HEK293 (cell line): ENCODE measurements at regions not wholly inside any gene's neighbourhood (a gene's known extent, or its start where the extent isn't known, plus 50 kb on each side); places are given as distances from the start of the nearest gene placed in this dataset.

Source experiments
- GLIS2 ChIP-seq: fragments of 450-650 bp; formaldehyde crosslinking; IDR thresholded peaks from 2 replicates; pipeline ENCODE4 v1.5.1; 2016; ENCODE audit warnings: missing biosample characterization, missing genetic modification characterization
- ZNF776 ChIP-seq: fragments of 450-650 bp; formaldehyde crosslinking; IDR thresholded peaks from 2 replicates; pipeline ENCODE4 v1.5.0; 2017; ENCODE audit warnings: missing biosample characterization, missing genetic modification characterization, borderline replicate concordance
- TF ChIP-seq, protein P1 (sequence below): fragments of 450-650 bp; formaldehyde crosslinking; IDR thresholded peaks from 2 replicates; pipeline ENCODE4 v1.5.1; 2016; ENCODE audit warnings: missing biosample characterization, missing genetic modification characterization
- TF ChIP-seq, protein P2 (sequence below): fragments of 450-650 bp; formaldehyde crosslinking; conservative IDR thresholded peaks from 2 replicates; pipeline ENCODE4 v1.5.1; 2016; ENCODE audit warnings: low read depth, missing biosample characterization, missing genetic modification characterization

DNA sequence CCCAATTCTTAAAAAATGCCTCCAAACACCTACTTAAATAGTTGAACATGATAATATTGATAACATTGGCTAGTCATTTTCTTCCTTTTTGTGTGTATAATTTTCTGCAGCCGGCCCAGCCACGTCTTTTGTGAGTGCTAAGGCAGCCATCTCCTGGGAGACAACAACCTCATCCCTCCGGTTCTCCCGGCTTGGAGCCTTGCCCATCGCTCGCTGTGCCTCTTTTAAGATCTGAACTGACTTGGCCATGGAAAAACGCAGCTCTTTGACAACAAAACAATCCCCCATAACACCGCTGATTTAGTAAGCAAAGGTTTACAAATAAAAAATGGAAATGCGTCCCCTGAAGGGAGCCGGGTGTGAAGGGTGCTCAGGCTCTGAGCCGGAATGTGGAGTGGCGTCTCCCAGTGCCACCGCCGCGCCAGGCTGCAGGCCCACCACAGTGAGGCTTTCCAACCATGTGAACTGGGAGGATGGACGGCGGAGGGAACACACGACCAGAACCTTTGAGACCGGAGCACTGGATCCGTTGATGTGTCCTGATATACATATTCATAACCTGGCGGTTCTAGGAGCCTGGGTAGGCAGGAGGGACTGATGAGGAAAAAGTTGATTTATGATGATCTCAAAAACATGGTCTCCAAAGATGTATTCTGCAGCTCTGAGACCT is 87.4 kb downstream of the SMIM21 start:
- TF ChIP-seq, protein P1, sequence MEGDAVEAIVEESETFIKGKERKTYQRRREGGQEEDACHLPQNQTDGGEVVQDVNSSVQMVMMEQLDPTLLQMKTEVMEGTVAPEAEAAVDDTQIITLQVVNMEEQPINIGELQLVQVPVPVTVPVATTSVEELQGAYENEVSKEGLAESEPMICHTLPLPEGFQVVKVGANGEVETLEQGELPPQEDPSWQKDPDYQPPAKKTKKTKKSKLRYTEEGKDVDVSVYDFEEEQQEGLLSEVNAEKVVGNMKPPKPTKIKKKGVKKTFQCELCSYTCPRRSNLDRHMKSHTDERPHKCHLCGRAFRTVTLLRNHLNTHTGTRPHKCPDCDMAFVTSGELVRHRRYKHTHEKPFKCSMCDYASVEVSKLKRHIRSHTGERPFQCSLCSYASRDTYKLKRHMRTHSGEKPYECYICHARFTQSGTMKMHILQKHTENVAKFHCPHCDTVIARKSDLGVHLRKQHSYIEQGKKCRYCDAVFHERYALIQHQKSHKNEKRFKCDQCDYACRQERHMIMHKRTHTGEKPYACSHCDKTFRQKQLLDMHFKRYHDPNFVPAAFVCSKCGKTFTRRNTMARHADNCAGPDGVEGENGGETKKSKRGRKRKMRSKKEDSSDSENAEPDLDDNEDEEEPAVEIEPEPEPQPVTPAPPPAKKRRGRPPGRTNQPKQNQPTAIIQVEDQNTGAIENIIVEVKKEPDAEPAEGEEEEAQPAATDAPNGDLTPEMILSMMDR (tag by site-specific recombination) = no peak
- TF ChIP-seq, protein P2, sequence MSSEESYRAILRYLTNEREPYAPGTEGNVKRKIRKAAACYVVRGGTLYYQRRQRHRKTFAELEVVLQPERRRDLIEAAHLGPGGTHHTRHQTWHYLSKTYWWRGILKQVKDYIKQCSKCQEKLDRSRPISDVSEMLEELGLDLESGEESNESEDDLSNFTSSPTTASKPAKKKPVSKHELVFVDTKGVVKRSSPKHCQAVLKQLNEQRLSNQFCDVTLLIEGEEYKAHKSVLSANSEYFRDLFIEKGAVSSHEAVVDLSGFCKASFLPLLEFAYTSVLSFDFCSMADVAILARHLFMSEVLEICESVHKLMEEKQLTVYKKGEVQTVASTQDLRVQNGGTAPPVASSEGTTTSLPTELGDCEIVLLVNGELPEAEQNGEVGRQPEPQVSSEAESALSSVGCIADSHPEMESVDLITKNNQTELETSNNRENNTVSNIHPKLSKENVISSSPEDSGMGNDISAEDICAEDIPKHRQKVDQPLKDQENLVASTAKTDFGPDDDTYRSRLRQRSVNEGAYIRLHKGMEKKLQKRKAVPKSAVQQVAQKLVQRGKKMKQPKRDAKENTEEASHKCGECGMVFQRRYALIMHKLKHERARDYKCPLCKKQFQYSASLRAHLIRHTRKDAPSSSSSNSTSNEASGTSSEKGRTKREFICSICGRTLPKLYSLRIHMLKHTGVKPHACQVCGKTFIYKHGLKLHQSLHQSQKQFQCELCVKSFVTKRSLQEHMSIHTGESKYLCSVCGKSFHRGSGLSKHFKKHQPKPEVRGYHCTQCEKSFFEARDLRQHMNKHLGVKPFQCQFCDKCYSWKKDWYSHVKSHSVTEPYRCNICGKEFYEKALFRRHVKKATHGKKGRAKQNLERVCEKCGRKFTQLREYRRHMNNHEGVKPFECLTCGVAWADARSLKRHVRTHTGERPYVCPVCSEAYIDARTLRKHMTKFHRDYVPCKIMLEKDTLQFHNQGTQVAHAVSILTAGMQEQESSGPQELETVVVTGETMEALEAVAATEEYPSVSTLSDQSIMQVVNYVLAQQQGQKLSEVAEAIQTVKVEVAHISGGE (tag by site-specific recombination) = no peak
- no peak for TF ChIP-seq ZNF776
- TF ChIP-seq GLIS2 (tag by site-specific recombination) = no peak
